ENCODE measurements at regions not wholly inside any gene's neighbourhood (a gene's known extent, or its start where the extent isn't known, plus 50 kb on each side); places are given as distances from the start of the nearest gene placed in this dataset.

DNA sequence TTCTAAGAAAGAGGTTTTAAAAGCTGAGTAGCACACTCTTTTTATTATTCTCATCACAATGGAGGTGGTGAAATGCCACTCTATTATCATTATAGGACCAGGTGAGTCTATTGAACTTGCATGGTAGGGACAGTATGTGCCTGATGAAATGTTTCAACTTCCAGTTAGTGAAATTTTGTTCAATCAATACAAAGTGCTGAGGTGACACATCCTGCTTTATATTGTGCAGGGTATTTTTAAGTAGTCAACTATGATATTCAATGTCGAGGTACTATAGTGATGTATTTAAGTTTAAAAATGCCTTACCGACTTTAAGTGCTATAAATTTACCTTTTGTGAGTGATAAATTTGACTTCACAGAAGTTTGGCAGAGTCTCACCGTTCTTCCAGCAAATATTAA is 284.7 kb upstream of the BRINP3 start:
- DNase-seq (ENCODE audit: low read depth) = no peak
- TF ChIP-seq, protein P1, sequence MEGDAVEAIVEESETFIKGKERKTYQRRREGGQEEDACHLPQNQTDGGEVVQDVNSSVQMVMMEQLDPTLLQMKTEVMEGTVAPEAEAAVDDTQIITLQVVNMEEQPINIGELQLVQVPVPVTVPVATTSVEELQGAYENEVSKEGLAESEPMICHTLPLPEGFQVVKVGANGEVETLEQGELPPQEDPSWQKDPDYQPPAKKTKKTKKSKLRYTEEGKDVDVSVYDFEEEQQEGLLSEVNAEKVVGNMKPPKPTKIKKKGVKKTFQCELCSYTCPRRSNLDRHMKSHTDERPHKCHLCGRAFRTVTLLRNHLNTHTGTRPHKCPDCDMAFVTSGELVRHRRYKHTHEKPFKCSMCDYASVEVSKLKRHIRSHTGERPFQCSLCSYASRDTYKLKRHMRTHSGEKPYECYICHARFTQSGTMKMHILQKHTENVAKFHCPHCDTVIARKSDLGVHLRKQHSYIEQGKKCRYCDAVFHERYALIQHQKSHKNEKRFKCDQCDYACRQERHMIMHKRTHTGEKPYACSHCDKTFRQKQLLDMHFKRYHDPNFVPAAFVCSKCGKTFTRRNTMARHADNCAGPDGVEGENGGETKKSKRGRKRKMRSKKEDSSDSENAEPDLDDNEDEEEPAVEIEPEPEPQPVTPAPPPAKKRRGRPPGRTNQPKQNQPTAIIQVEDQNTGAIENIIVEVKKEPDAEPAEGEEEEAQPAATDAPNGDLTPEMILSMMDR (conservative IDR thresholded peaks at IDR 0.05; ENCODE audit: low read depth, low read length) = no peak
- H3K4me3 ChIP-seq (ENCODE audit: low read length) = no peak overlapping the region

DNA sequence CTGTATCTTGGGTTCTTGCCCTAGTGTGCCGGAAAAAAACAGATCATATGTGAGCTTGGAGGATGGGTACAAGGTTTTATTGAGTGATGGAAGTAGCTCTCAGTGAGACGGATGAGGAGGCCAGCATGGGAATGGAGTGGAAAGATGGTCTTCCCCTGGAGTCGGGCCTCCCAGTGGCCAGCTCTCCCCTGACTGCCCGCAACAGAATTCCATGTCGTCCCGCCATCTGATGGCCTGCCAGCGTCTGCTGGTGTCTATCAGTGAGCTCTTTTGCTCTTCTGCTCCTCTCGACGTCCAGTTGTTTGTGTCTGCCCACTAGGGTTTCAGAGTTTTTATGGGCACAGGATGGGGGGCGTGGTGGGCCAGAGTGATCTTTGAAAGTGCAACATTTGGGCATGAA is 315.2 kb upstream of the BRINP3 start:
- TF ChIP-seq, protein P1 (conservative IDR thresholded peaks at IDR 0.05; ENCODE audit: low read depth, low read length) = no peak
- no peak overlapping the region for H3K4me3 ChIP-seq (ENCODE audit: low read length)
- no peak for DNase-seq (ENCODE audit: low read depth)

DNA sequence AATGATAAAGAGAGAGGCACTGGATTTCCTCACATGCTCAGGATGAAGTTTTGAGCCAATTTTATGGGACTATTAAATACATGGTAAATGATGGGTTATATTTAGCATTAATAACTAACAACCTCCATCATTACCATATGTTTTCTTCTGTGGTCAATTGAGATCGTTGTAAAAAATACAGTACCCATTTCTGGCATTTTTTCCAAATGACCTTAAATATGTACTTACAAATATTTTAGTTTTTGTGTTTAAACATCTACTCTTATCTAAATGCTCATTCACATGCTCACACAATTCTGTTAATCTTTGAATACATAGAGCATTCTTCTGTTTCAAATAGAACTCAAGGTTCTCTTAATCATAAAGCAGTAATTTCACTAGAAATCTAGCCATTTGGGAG is 330.0 kb upstream of the BRINP3 start:
- TF ChIP-seq, protein P1 (conservative IDR thresholded peaks at IDR 0.05; ENCODE audit: low read depth, low read length) = no peak
- DNase-seq (ENCODE audit: low read depth) = no peak
- H3K4me3 ChIP-seq (ENCODE audit: low read length) = no peak overlapping the region

- DNase-seq (ENCODE audit: low read depth) = no peak
- TF ChIP-seq, protein P1 (conservative IDR thresholded peaks at IDR 0.05; ENCODE audit: low read depth, low read length) = no peak
- no peak overlapping the region for H3K4me3 ChIP-seq (ENCODE audit: low read length)
Observed at GRCh38 chr1:190808035-190808434, 330.4 kb upstream of the BRINP3 start.

DNA sequence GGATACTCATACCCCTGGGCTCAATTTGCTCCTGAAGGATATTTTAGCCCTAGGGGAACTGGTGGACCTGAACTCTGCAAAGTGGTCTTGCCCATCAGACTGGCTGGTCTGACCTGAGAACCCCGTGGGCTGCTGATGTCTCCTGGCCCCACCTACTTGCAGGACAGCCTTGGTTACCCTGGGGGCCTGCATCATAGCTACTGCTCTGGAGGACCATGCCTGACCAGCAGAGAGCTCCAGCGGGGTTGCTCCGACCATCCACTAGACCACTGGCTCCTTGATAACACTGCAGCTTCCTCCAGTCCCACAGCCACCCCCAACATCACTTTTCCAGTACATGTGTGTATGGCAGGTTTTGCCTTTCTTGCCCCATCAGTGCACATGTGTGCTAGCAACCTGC is 331.6 kb upstream of the BRINP3 start:
- H3K4me3 ChIP-seq (ENCODE audit: low read length) = no peak overlapping the region
- DNase-seq (ENCODE audit: low read depth) = no peak
- TF ChIP-seq, protein P1 (conservative IDR thresholded peaks at IDR 0.05; ENCODE audit: low read depth, low read length) = no peak

- no peak for DNase-seq (ENCODE audit: low read depth)
- H3K4me3 ChIP-seq (ENCODE audit: low read length) = no peak overlapping the region
- TF ChIP-seq, protein P1 (conservative IDR thresholded peaks at IDR 0.05; ENCODE audit: low read depth, low read length) = no peak
Observed at GRCh38 chr1:190812996-190813395, 335.3 kb upstream of the BRINP3 start.

GRCh38 chr1:190832511-190832910 is 354.8 kb upstream of the BRINP3 start:
- H3K4me3 ChIP-seq (ENCODE audit: low read length) = no peak overlapping the region
- no peak for DNase-seq (ENCODE audit: low read depth)
- TF ChIP-seq, protein P1 (conservative IDR thresholded peaks at IDR 0.05; ENCODE audit: low read depth, low read length) = no peak
